Fibroblast of lung (primary cell): ENCODE measurements at regions not wholly inside any gene's neighbourhood (a gene's known extent, or its start where the extent isn't known, plus 50 kb on each side); places are given as distances from the start of the nearest gene placed in this dataset.

ENCODE experiments used
- DNase-seq, 2 donors: peaks; one replicate each; pipeline versions ENCODE4 v3.0.0 to v3.0.0-alpha.2; 2010; ENCODE audit warnings: low read depth in 2 of 2
- H2AFZ ChIP-seq: 2 replicates; pipeline ENCODE4 v1.5.1; 2012; ENCODE audit warnings: low read length, control low read depth, inconsistent platforms
- H3K27ac ChIP-seq: 2 replicates; pipeline ENCODE4 v1.5.1; 2011; ENCODE audit warnings: low read length, control low read depth; ENCODE audit not compliant: insufficient read depth
- H3K27me3 ChIP-seq: 2 replicates; pipeline ENCODE4 v1.5.1; 2011; ENCODE audit warnings: mild to moderate bottlenecking, low read length; ENCODE audit not compliant: control insufficient read depth, insufficient read depth
- H3K36me3 ChIP-seq: 2 replicates; pipeline ENCODE4 v1.5.1; 2011; ENCODE audit warnings: low read length; ENCODE audit not compliant: control insufficient read depth, insufficient read depth
- H3K4me1 ChIP-seq: 2 replicates; pipeline ENCODE4 v1.5.1; 2011; ENCODE audit warnings: low read length; ENCODE audit not compliant: control insufficient read depth, insufficient read depth; ENCODE audit errors: extremely low read depth
- H3K4me2 ChIP-seq: 2 replicates; pipeline ENCODE4 v1.5.1; 2011; ENCODE audit warnings: low read length, control low read depth; ENCODE audit not compliant: insufficient read depth; ENCODE audit errors: extremely low read depth
- H3K4me3 ChIP-seq, 4 experiments: fragments of 200-600 bp in 1 of 4; sonication (generic) in 1 of 4; replicated peaks in 1 of 4; 2 replicates each; pipeline ENCODE4 v1.5.1; 2011 to 2016; ENCODE audit warnings: low read length in 4 of 4, low read depth in 3 of 4, mild to moderate bottlenecking in 3 of 4, control low read depth in 2 of 4, inconsistent platforms in 1 of 4, mixed read lengths in 1 of 4; ENCODE audit not compliant: insufficient read depth in 1 of 4; ENCODE audit errors: control extremely low read depth in 1 of 4
- H3K79me2 ChIP-seq: 2 replicates; pipeline ENCODE4 v1.5.1; 2012; ENCODE audit warnings: mild to moderate bottlenecking, low read length, inconsistent platforms; ENCODE audit not compliant: control insufficient read depth, insufficient read depth
- H3K9ac ChIP-seq: 2 replicates; pipeline ENCODE4 v1.5.1; 2011; ENCODE audit warnings: mild to moderate bottlenecking, low read length, control low read depth; ENCODE audit not compliant: insufficient read depth
- H3K9me3 ChIP-seq: 2 replicates; pipeline ENCODE4 v1.5.1; 2012; ENCODE audit warnings: low read depth, low read length; ENCODE audit not compliant: control insufficient read depth, insufficient read depth
- H4K20me1 ChIP-seq: 2 replicates; pipeline ENCODE4 v1.5.1; 2011; ENCODE audit warnings: low read length; ENCODE audit not compliant: control insufficient read depth, insufficient read depth; ENCODE audit errors: extremely low read depth
- CTCF ChIP-seq, 2 donors: IDR thresholded peaks in 1 of 2; conservative IDR thresholded peaks in 1 of 2; 1 replicate in 1 of 2; 2 replicates in 1 of 2; pipeline ENCODE4 v1.5.1; 2011 to 2012; ENCODE audit warnings: low read length in 2 of 2, control low read depth in 1 of 2, inconsistent platforms in 1 of 2, low read depth in 1 of 2, mild to moderate bottlenecking in 1 of 2
- EZH2 ChIP-seq: IDR thresholded peaks from 2 replicates; pipeline ENCODE4 v1.5.1; 2012; ENCODE audit warnings: low read length, control low read depth, mild to moderate bottlenecking; ENCODE audit errors: missing control alignments

DNA sequence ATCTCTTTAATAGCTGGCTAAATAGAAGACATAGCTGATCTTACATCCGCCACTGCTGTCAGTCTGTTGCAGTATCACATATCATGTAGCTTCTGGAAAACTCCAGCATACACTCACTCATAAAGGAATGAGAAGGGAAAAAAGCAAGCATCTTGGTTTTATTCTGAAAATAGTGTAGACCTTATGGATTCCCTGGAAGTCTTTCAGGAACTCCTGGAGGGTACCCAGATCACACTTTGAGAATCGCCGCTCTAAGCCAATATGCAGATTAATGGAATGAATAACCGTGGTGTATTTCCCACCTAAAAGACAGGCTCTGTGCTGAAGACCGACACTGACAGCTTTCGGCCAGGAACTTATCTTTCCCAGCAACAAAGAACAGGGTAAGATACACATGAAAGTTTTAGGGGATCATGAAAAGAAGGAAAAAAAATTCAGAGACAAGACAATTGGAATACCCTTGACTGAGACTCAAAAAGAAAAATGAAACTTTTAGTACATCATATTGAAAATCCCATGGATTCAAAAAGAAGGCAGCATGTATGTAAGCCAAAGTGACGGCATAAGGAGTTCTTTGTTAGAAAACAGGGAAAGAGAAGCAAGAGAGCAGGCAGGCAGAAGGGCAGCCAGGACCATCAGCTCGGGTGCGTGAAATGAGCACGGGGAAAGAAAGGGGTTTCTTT is 56.4 kb upstream of the SEC11C start:
- no peak for TF ChIP-seq EZH2
- TF ChIP-seq CTCF (conservative IDR thresholded peaks at IDR 0.05 in 1 of 2, IDR thresholded peaks at IDR 0.05 in 1 of 2; ENCODE audit: low read depth in 1 of 2, low read length in 2 of 2): no peak
- Histone ChIP-seq H3K36me3 (no peaks in the 10 kb centered on the region), H3K27ac (no peak overlapping the region), H4K20me1 (no peaks in the 10 kb centered on the region), H3K4me1 (no peaks in the 10 kb centered on the region), H3K9me3 (no peaks in the 10 kb centered on the region), H2AFZ (no peak overlapping the region), H3K27me3 (peaks cover 6% of the 10 kb centered on the region), H3K79me2 (no peaks in the 10 kb centered on the region), H3K4me2 (no peak overlapping the region), H3K9ac (no peak overlapping the region), H3K4me3 (no peak overlapping the region)
- DNase-seq: no peak

DNA sequence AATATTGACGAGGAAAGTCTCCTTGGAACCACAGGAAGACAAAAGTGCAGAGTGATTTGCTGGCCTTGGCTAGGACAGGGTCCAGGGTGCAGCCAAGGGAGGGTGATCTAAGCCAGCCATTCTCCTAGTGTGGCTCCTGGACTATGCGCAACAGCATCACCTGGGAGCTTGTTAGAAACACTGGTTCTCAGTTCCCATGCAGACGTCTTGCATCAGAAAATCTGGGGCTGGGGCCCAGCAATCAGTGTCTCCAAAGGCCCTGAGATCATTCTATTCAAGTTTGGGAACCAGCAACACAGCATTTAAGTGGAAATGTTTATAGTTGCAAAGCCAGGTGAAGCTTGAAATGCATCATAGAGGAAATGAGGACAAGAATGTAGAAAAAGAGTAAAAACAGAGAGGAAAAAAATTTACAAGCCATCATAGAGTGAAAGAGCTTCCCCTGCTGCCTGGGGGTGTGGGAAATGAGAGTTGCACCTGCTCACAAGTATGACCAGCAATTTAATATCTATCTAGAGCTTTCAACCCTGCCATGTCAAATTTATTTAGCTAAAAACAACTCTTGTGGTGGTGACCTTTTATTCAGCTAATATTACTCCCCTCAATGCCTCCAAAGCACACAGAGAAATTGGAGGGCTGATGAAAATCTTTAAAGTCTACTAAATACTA is 54.4 kb upstream of the SEC11C start:
- Histone ChIP-seq H3K9me3 (no peaks in the 10 kb centered on the region), H3K27ac (no peak overlapping the region), H4K20me1 (no peaks in the 10 kb centered on the region), H3K27me3 (no peaks in the 10 kb centered on the region), H3K79me2 (no peaks in the 10 kb centered on the region), H3K36me3 (no peaks in the 10 kb centered on the region), H2AFZ (no peak overlapping the region), H3K9ac (no peak overlapping the region), H3K4me2 (no peak overlapping the region), H3K4me3 (no peak overlapping the region), H3K4me1 (no peaks in the 10 kb centered on the region)
- TF ChIP-seq CTCF (conservative IDR thresholded peaks at IDR 0.05 in 1 of 2, IDR thresholded peaks at IDR 0.05 in 1 of 2; ENCODE audit: low read depth in 1 of 2, low read length in 2 of 2) (no peak), EZH2 (no peak)
- no peak for DNase-seq

GRCh38 chr18:59085797-59086196 is 53.9 kb upstream of the SEC11C start:
- no peaks in the 10 kb centered on the region for H3K79me2 ChIP-seq
- H3K9me3 ChIP-seq: no peaks in the 10 kb centered on the region
- no peak overlapping the region for H3K4me3 ChIP-seq
- H3K36me3 ChIP-seq: no peaks in the 10 kb centered on the region
- H3K4me1 ChIP-seq: no peaks in the 10 kb centered on the region
- H4K20me1 ChIP-seq: no peaks in the 10 kb centered on the region
- no peak overlapping the region for H3K9ac ChIP-seq
- H2AFZ ChIP-seq: no peak overlapping the region
- peak; percentile 6 to 79 for DNase-seq
- no peaks in the 10 kb centered on the region for H3K27me3 ChIP-seq
- no peak overlapping the region for H3K27ac ChIP-seq
- H3K4me2 ChIP-seq: no peak overlapping the region
- TF ChIP-seq EZH2 (no peak), CTCF (conservative IDR thresholded peaks at IDR 0.05 in 1 of 2, IDR thresholded peaks at IDR 0.05 in 1 of 2; ENCODE audit: low read depth in 1 of 2, low read length in 2 of 2) (no peak)
